Left colon (tissue), 2 donors: ENCODE measurements at regions not wholly inside any gene's neighbourhood (a gene's known extent, or its start where the extent isn't known, plus 50 kb on each side); places are given as distances from the start of the nearest gene placed in this dataset.

Experiments
- ATAC-seq: fragments of 200-7000 bp; cut with Tn5 transposase; one replicate; pipeline ENCODE4 v1.9.1; 2020; ENCODE audit warnings: mild to moderate bottlenecking, moderate library complexity
- DNase-seq, 2 donors: peaks; one replicate each; pipeline ENCODE4 v3.0.0-alpha.2; 2020
- intact Hi-C, 2 donors: fragments of 100-400 bp; cut with DNase I in 1 of 2; cut with micrococcal nuclease in 1 of 2; formaldehyde crosslinking; loops; one replicate each; pipeline versions ENCODE4 v1.11.2 to v1.14.0; 2022; cut with DNase I, micrococcal nuclease
- donor health status: DM: no; HTN: no; CAD: no.
- donor health status: DM: yes; HTN: yes; CAD: no.

GRCh38 chr9:135315572-135315971, 164.0 kb upstream of the PPP1R26 start:
- DNase-seq = no peak
- ATAC-seq = no peak
- intact Hi-C loops = no loop called here

GRCh38 chr9:135320331-135320730, 159.3 kb upstream of the PPP1R26 start:
- no peak for ATAC-seq
- no peak for DNase-seq
- intact Hi-C loops = no loop called here

- intact Hi-C loops = no loop called here
- ATAC-seq (no peak), DNase-seq (no peak)
Observed at GRCh38 chr9:135320943-135321342, 158.6 kb upstream of the PPP1R26 start.

- ATAC-seq (no peak), DNase-seq (no peak)
- intact Hi-C loops = no loop called here
Observed at GRCh38 chr9:135321580-135321979, 158.0 kb upstream of the PPP1R26 start.

DNA sequence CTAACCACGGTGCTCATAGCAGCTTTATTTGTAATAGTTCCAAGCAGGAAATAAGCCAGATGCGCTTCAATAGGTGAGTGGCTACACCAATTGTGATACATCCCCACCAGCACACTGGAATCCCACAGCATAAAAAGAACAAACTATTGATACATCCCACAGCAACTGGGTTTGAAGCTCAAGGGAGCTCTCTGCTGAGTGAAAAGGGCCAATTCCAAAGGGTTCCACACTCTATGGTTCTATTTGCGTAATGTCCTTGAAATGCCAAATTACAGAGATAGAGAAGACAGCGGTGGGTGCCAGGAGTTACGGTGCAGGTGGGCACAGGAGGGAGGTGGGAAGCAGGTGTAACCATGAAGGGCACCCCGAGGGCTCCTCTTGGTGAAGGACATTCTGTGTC, 155.3 kb upstream of the PPP1R26 start:
- intact Hi-C loops = no loop called here
- ATAC-seq (no peak), DNase-seq (no peak)

- intact Hi-C loops = no loop called here
- DNase-seq = no peak
- ATAC-seq = no peak
Observed at GRCh38 chr9:135326141-135326540, 153.4 kb upstream of the PPP1R26 start.

- intact Hi-C loops = no loop called here
- ATAC-seq (no peak), DNase-seq (no peak)
Observed at GRCh38 chr9:135326633-135327152, 152.9 kb upstream of the PPP1R26 start.

DNA sequence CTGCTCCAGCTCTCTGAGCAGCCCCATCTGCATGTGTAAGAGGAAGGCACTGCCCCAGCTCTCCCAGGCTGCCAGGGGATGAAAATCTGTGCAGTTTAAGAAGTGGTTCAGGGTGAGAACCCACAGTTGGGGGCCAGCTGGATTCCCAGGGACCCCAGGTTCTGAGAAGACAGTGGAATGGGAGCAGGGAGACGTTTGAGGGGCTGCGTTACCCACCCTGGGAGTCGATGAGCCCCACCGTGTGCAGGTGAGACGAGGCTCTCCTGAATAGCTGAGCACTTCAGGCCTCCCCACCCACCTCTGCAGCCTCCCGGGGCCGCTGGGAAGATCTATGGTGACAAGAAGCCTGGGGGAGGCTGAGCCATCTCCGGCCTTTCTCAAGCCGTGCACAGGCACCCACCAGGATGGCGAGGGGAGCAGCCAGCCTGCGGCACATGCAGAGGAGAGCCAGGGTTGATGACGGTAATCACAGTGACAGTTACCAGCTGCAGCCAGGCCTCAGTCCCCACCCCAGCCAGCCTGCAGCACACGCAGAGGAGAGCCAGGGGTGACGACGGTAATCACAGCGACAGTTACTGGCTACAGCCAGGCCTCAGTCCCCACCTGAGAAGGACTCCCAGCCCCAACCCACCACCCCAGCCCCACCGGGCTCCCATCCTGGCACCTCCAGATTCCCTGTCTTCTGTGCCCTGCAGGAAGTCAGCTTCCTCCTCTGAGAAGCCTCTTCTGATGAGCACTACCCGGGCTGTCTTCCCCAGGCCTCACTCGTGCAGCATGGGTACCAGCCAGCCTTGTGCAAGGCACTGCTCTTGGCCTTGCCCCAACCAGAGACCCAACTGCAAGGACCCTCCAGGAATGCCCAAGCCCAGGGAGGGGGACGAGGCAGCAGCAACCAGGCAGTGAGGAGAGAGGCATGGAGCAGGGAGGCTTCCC, 150.8 kb upstream of the PPP1R26 start:
- no peak for ATAC-seq
- intact Hi-C loops = no loop called here
- no peak for DNase-seq

- no peak for ATAC-seq
- no peak for DNase-seq
- intact Hi-C loops = no loop called here
Observed at GRCh38 chr9:135329571-135330306, 149.8 kb upstream of the PPP1R26 start.

GRCh38 chr9:135330307-135330631, 149.3 kb upstream of the PPP1R26 start:
- ATAC-seq = no peak
- no peak for DNase-seq
- intact Hi-C loops = no loop called here

DNA sequence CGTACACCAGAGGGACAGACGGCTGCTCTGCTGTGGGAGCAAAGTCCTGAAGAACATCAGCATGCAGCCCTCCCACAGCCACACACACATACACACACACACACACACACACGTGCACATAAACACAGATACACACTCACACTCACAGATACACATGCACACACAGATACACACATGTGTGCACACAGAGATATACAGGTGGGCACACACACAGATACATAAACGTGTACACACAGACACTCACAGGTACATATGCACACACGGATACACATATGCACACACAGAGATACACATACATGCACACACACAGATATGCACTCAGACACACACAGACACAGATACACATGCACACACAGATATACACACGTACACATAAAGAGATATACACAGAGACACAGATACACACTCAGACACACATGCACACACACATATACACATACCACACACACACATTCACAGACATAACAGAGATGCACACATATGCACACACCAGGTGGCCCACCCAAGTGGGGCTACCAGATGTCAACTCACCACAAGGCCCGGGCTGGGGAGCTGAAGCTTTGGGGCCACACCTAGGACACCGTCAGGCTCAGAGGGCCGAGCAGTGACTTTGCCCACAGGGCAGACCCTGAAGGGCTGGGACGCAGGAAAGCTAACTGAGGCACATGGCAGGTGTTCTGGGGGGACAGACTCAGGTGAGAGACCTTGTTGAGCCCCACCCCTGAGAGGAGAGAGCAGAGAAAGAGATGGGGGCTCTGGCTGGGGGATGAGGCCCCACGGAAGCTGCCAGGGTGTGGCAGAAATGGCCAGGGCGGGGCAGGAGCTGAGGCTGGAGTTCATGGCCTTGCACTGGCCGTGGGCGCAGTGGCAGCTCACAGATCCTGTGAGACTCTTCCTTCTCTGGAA, 148.6 kb upstream of the PPP1R26 start:
- DNase-seq (no peak), ATAC-seq (no peak)
- intact Hi-C loops = no loop called here

GRCh38 chr9:135332516-135332915, 147.1 kb upstream of the PPP1R26 start:
- intact Hi-C loops = no loop called here
- ATAC-seq = no peak

GRCh38 chr9:135332979-135333748, 146.4 kb upstream of the PPP1R26 start:
- intact Hi-C loops = no loop called here
- no peak for ATAC-seq
- peak in 1 of 2 donors; percentile 7 for DNase-seq

More at GRCh38 chr9:135332516-135332915, 147.1 kb upstream of the PPP1R26 start:
- no peak for DNase-seq

DNA sequence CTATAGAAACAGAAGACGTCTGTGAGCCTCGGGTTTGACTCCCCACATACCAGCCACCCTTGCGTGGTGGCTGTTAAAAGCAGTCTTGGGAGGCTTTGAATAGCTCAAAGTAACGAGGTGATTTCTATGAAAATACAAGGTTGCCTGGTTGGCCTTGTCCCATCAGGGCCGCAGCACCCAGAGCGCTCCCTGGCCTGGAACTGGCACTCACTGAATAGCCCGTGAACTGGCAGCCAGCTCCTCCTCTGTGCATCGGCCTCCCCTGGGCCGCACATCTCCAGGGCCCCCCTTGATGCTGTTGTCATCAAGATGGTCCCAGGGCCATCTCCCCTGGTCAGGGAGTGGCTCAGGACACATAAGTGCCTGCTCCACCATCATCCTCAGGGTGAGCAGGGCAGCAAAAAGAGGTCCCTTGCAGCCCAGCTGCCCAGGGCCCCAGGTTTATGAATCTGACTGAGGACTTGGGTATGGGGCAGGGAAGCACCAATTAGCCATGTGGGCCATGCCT, 144.6 kb upstream of the PPP1R26 start:
- ATAC-seq (no peak), DNase-seq (no peak)
- intact Hi-C loops = loop anchor here in 1 of 2 donors (5.0 kb wide), 1 partner anchor 248 kb away; the partner anchor contains the start of gene OLFM1

- intact Hi-C loops = loop anchor here in 1 of 2 donors (5.0 kb wide), 1 partner anchor 248 kb away; the partner anchor contains the start of gene OLFM1
- no peak for ATAC-seq
- no peak for DNase-seq
Observed at GRCh38 chr9:135335691-135336181, 143.8 kb upstream of the PPP1R26 start.

DNA sequence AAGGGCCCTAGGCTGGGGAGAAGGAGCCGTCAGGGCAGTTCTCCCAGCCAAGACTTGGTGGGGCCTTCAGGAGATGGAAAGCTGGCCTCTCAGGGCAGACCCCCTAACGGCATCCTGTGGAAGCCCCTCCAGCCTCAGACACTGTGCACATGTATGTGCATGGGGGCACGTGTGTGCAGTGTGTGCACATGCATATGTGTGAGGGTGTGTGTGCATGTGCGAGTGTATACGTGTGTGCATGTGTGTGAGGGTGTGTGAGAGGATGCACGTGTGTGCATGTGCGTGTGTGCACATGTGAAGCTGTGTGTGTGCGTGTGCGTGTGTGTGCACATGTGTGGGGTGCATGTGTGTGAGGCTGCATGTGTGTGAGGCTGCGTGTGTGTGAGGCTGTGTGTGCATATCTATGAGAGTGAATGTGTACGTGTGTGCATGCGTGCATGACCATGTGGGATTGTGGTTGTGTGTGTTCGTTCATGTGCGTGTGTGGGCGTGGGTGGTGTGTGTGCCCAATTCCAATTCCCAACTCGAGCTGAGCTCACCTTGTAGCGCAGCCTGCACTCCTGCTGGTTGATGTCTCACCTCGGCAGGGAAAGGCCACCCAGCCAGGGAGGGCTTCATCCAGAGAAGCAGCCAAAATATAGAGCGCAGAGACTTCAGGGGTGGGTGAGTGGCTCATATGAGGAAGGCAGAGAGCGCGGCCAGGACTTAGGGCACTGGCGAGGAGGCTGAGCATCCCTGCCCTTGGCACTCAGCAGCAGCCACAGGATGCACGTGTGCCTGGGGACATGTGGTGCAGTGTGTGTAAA, 142.7 kb upstream of the PPP1R26 start:
- intact Hi-C loops = loop anchor here in 1 of 2 donors (5.0 kb wide), 1 partner anchor 250 kb away; the partner anchor contains the start of gene OLFM1
- ATAC-seq (no peak), DNase-seq (no peak)

DNA sequence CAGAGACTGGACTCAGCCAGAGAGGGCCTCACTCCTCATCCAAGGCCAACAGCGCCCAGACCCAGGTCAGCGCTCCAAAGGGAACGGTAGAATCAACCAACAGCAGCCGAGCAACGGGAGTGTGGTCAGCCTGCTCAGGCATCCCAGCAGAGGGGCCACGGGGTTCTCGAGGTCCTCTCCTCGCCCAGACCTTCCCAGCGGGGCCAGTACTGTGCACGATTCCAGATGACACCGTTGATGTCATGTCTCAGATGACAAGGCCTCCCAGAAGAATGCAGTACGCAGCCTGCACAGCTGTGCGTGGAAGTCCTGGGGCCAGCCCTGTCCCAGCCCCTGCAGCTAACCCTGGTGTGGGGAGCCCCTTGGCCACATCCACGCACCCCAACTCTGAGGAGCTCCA, 141.0 kb upstream of the PPP1R26 start:
- ATAC-seq (no peak), DNase-seq (no peak)
- intact Hi-C loops = loop anchor here in 1 of 2 donors (5.0 kb wide), 1 partner anchor 251 kb away; the partner anchor contains the start of gene OLFM1
